ENCODE measurements at regions not wholly inside any gene's neighbourhood (a gene's known extent, or its start where the extent isn't known, plus 50 kb on each side); places are given as distances from the start of the nearest gene placed in this dataset.

GRCh38 chr6:10237298-10238038 is 177.4 kb downstream of the TFAP2A start:
- intact Hi-C loops (cut with micrococcal nuclease): no loop called here
- H3K9ac ChIP-seq (replicated peaks; ENCODE audit: extremely low read depth, insufficient read depth, low read length): no peak overlapping the region
- ChIA-PET CTCF (no interaction called here), POLR2A (no interaction called here)
- no peak overlapping the region for H3K27ac ChIP-seq (ENCODE audit: insufficient read depth, low read depth, low read length)
- no peak overlapping the region for H3K4me3 ChIP-seq (replicated peaks in 1 of 3; ENCODE audit: insufficient read depth in 1 of 3, low read depth in 1 of 3, low read length in 3 of 3)
- DNase-seq (ENCODE audit: low read depth, low spot score): no peak
- FAIRE-seq: no peak
- TF ChIP-seq POLR2AphosphoS5 (IDR thresholded peaks at IDR 0.05; ENCODE audit: insufficient read depth, low read depth, low read length) (no peak), JUN (IDR thresholded peaks at IDR 0.05; ENCODE audit: borderline replicate concordance, insufficient read depth, insufficient read length, low read depth) (no peak), MAX (IDR thresholded peaks at IDR 0.05; ENCODE audit: insufficient read depth, insufficient read length) (no peak), POLR2A (IDR thresholded peaks at IDR 0.05; ENCODE audit: low read depth, low read length) (no peak)
- no peak overlapping the region for H3K4me2 ChIP-seq (ENCODE audit: insufficient read depth, low read length)
- H3K9me3 ChIP-seq (replicated peaks; ENCODE audit: control insufficient read depth, insufficient read depth, low read length): peaks cover 5% of the 10 kb centered on the region
- dilution Hi-C loops (cut with MboI; ENCODE audit: extremely low pct_ligation_motif_present, low sequenced_read_pairs): no loop called here
- H2AFZ ChIP-seq (ENCODE audit: low read depth, low read length): no peak overlapping the region
- H3K36me3 ChIP-seq (ENCODE audit: control insufficient read depth in 2 of 2, extremely low read depth in 1 of 2, insufficient read depth in 2 of 2, low read length in 2 of 2): no peaks in the 10 kb centered on the region
- no peaks in the 10 kb centered on the region for H3K79me2 ChIP-seq (ENCODE audit: control insufficient read depth, insufficient read depth, low read length)
- no peaks in the 10 kb centered on the region for H3K27me3 ChIP-seq (ENCODE audit: control insufficient read depth in 2 of 2, insufficient read depth in 2 of 2, low read length in 2 of 2)
- no peaks in the 10 kb centered on the region for H3K9me1 ChIP-seq (replicated peaks; ENCODE audit: control insufficient read depth, extremely low read depth, insufficient read depth, low read length)
- no TSS peak for BruUV-seq (replicated peaks)
- H4K20me1 ChIP-seq (replicated peaks; ENCODE audit: control insufficient read depth, extremely low read depth, insufficient read depth, low read length): no peaks in the 10 kb centered on the region
- no peaks in the 10 kb centered on the region for H3K4me1 ChIP-seq (ENCODE audit: control insufficient read depth, extremely low read depth, insufficient read depth, low read length)

GRCh38 chr6:10235344-10235743 is 179.5 kb downstream of the TFAP2A start:
- no TSS peak for BruUV-seq (replicated peaks)
- H3K27ac ChIP-seq (ENCODE audit: insufficient read depth, low read depth, low read length): no peak overlapping the region
- CTCF ChIA-PET: no interaction called here
- FAIRE-seq: no peak
- H3K4me3 ChIP-seq (replicated peaks in 1 of 3; ENCODE audit: insufficient read depth in 1 of 3, low read depth in 1 of 3, low read length in 3 of 3): no peak overlapping the region
- H3K9ac ChIP-seq (replicated peaks; ENCODE audit: extremely low read depth, insufficient read depth, low read length): no peak overlapping the region
- no peaks in the 10 kb centered on the region for H3K4me1 ChIP-seq (ENCODE audit: control insufficient read depth, extremely low read depth, insufficient read depth, low read length)
- no peak for DNase-seq (ENCODE audit: low read depth, low spot score)
- dilution Hi-C loops (cut with MboI; ENCODE audit: extremely low pct_ligation_motif_present, low sequenced_read_pairs) (no loop called here), intact Hi-C loops (cut with micrococcal nuclease) (no loop called here)
- H2AFZ ChIP-seq (ENCODE audit: low read depth, low read length): no peak overlapping the region
- H4K20me1 ChIP-seq (replicated peaks; ENCODE audit: control insufficient read depth, extremely low read depth, insufficient read depth, low read length): no peaks in the 10 kb centered on the region
- POLR2A ChIA-PET: no interaction called here
- no peaks in the 10 kb centered on the region for H3K9me1 ChIP-seq (replicated peaks; ENCODE audit: control insufficient read depth, extremely low read depth, insufficient read depth, low read length)
- H3K27me3 ChIP-seq (ENCODE audit: control insufficient read depth in 2 of 2, insufficient read depth in 2 of 2, low read length in 2 of 2): no peaks in the 10 kb centered on the region
- TF ChIP-seq CTCF (IDR thresholded peaks at IDR 0.05; ENCODE audit: extremely low read depth in 1 of 2, insufficient read depth in 1 of 2, low read depth in 1 of 2, low read length in 2 of 2) (no peak), MYC (IDR thresholded peaks at IDR 0.05; ENCODE audit: low read depth, low read length) (no peak), MAX (IDR thresholded peaks at IDR 0.05; ENCODE audit: insufficient read depth, insufficient read length) (no peak), JUN (IDR thresholded peaks at IDR 0.05; ENCODE audit: borderline replicate concordance, insufficient read depth, insufficient read length, low read depth) (no peak), POLR2A (IDR thresholded peaks at IDR 0.05; ENCODE audit: low read depth, low read length) (no peak)
- no peak overlapping the region for H3K4me2 ChIP-seq (ENCODE audit: insufficient read depth, low read length)
- peaks cover 5% of the 10 kb centered on the region for H3K9me3 ChIP-seq (replicated peaks; ENCODE audit: control insufficient read depth, insufficient read depth, low read length)
- H3K79me2 ChIP-seq (ENCODE audit: control insufficient read depth, insufficient read depth, low read length): no peaks in the 10 kb centered on the region
- H3K36me3 ChIP-seq (ENCODE audit: control insufficient read depth in 2 of 2, extremely low read depth in 1 of 2, insufficient read depth in 2 of 2, low read length in 2 of 2): no peaks in the 10 kb centered on the region
